OCI-LY3 (cell line): ENCODE measurements at regions not wholly inside any gene's neighbourhood (a gene's known extent, or its start where the extent isn't known, plus 50 kb on each side); places are given as distances from the start of the nearest gene placed in this dataset.
"Not testable (repeated sequence)": the region's sequence is repeated elsewhere in the genome, so short reads cannot be mapped to it uniquely, and the experiment has no call there.

Source experiments
- EZH2phosphoT487 ChIP-seq: fragments of 200-600 bp; shearing (Covaris generic); IDR thresholded peaks from 2 replicates; pipeline ENCODE4 v1.6.1; 2018; ENCODE audit warnings: antibody characterized with exemption, mixed run types, low read depth
- TF ChIP-seq, protein P1 (sequence below): fragments of 200-600, 300-600 bp; sonication (generic); IDR thresholded peaks from 2 replicates; pipeline ENCODE4 v1.5.1; 2014; ENCODE audit warnings: antibody characterized with exemption, low read length, low read depth

GRCh38 chr4:34335156-34335555 lies 1909.2 kb downstream of the ARAP2 start:
- TF ChIP-seq, protein P1, sequence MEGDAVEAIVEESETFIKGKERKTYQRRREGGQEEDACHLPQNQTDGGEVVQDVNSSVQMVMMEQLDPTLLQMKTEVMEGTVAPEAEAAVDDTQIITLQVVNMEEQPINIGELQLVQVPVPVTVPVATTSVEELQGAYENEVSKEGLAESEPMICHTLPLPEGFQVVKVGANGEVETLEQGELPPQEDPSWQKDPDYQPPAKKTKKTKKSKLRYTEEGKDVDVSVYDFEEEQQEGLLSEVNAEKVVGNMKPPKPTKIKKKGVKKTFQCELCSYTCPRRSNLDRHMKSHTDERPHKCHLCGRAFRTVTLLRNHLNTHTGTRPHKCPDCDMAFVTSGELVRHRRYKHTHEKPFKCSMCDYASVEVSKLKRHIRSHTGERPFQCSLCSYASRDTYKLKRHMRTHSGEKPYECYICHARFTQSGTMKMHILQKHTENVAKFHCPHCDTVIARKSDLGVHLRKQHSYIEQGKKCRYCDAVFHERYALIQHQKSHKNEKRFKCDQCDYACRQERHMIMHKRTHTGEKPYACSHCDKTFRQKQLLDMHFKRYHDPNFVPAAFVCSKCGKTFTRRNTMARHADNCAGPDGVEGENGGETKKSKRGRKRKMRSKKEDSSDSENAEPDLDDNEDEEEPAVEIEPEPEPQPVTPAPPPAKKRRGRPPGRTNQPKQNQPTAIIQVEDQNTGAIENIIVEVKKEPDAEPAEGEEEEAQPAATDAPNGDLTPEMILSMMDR, result not testable (repeated sequence)
- not testable (repeated sequence) for TF ChIP-seq EZH2phosphoT487
